Hypothalamus (tissue), 51 donors: ENCODE measurements at regions not wholly inside any gene's neighbourhood (a gene's known extent, or its start where the extent isn't known, plus 50 kb on each side); places are given as distances from the start of the nearest gene placed in this dataset.
A peak's percentile ranks its signal among the peaks of the same experiment; 100 is the strongest.
"Not testable (repeated sequence)": the region's sequence is repeated elsewhere in the genome, so short reads cannot be mapped to it uniquely, and the experiment has no call there.

Experiments used
- DNase-seq, 51 donors: peaks; one replicate each; lab custom pipeline; 2025; lab: John Stamatoyannopoulos, UW

- no peak for DNase-seq
These were observed 247.2 kb downstream of the GJA1 start for GRCh38 chr6:121682666-121683065.

GRCh38 chr6:121685806-121686205 lies 250.4 kb downstream of the GJA1 start:
- not testable (repeated sequence) for DNase-seq

- no peak for DNase-seq
These were observed 251.2 kb downstream of the GJA1 start for GRCh38 chr6:121686611-121687023.

GRCh38 chr6:121688974-121689373 lies 253.5 kb downstream of the GJA1 start:
- DNase-seq = no peak

GRCh38 chr6:121691126-121691551 lies 255.7 kb downstream of the GJA1 start:
- no peak for DNase-seq

GRCh38 chr6:121694389-121694788 lies 258.9 kb downstream of the GJA1 start:
- DNase-seq = no peak

- no peak for DNase-seq
These were observed 259.4 kb downstream of the GJA1 start for GRCh38 chr6:121694801-121695251.

GRCh38 chr6:121695329-121695728 lies 259.9 kb downstream of the GJA1 start:
- DNase-seq = no peak

GRCh38 chr6:121697921-121698320 lies 262.5 kb downstream of the GJA1 start:
- no peak for DNase-seq

GRCh38 chr6:121698617-121699016 lies 263.2 kb downstream of the GJA1 start:
- no peak for DNase-seq

- DNase-seq = not testable (repeated sequence)
These were observed 267.7 kb downstream of the GJA1 start for GRCh38 chr6:121703129-121703528.

- peak in 1 of 51 donors; percentile 3 for DNase-seq
These were observed 276.0 kb downstream of the GJA1 start for GRCh38 chr6:121711472-121711871.

- DNase-seq = no peak
These were observed 282.2 kb downstream of the GJA1 start for GRCh38 chr6:121717686-121718085.

- not testable (repeated sequence) for DNase-seq
These were observed 285.4 kb downstream of the GJA1 start for GRCh38 chr6:121720867-121721266.

GRCh38 chr6:121723623-121724022 lies 288.2 kb downstream of the GJA1 start:
- no peak for DNase-seq

- DNase-seq = no peak
These were observed 289.1 kb downstream of the GJA1 start for GRCh38 chr6:121724576-121724975.

GRCh38 chr6:121726596-121726995 lies 291.1 kb downstream of the GJA1 start:
- no peak for DNase-seq

GRCh38 chr6:121730616-121731015 lies 295.2 kb downstream of the GJA1 start:
- DNase-seq = no peak

- no peak for DNase-seq
These were observed 295.9 kb downstream of the GJA1 start for GRCh38 chr6:121731381-121731780.

- DNase-seq = no peak
These were observed 297.2 kb downstream of the GJA1 start for GRCh38 chr6:121732641-121733040.

- DNase-seq = no peak
These were observed 297.8 kb downstream of the GJA1 start for GRCh38 chr6:121733234-121733633.

GRCh38 chr6:121740188-121740587 lies 304.7 kb downstream of the GJA1 start:
- not testable (repeated sequence) for DNase-seq

GRCh38 chr6:121743691-121744090 lies 308.2 kb downstream of the GJA1 start:
- DNase-seq = no peak
